ENCODE measurements at regions not wholly inside any gene's neighbourhood (a gene's known extent, or its start where the extent isn't known, plus 50 kb on each side); places are given as distances from the start of the nearest gene placed in this dataset.

DNA sequence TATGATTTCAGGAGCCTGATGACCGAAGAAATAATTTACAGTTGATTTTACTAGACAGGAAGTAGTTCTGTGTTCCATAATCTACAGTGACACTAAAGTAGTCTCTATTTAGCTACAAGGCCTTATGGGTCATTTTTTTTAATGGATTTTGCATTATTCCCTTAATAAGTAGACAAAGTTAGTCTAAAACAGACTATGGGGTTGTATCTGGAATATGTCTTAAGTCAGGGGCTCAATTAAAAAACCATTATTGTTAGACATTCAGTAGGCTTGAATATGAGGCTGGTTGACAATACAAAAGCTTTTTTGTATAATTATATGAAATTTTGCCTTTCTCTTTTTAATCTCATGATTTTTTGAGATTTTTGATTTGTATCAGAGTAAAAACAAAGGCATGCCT is 820.0 kb upstream of the SEMA6D start:
- TF ChIP-seq, protein P1, sequence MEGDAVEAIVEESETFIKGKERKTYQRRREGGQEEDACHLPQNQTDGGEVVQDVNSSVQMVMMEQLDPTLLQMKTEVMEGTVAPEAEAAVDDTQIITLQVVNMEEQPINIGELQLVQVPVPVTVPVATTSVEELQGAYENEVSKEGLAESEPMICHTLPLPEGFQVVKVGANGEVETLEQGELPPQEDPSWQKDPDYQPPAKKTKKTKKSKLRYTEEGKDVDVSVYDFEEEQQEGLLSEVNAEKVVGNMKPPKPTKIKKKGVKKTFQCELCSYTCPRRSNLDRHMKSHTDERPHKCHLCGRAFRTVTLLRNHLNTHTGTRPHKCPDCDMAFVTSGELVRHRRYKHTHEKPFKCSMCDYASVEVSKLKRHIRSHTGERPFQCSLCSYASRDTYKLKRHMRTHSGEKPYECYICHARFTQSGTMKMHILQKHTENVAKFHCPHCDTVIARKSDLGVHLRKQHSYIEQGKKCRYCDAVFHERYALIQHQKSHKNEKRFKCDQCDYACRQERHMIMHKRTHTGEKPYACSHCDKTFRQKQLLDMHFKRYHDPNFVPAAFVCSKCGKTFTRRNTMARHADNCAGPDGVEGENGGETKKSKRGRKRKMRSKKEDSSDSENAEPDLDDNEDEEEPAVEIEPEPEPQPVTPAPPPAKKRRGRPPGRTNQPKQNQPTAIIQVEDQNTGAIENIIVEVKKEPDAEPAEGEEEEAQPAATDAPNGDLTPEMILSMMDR (IDR thresholded peaks at IDR 0.05), result no peak
- no peak for TF ChIP-seq EZH2 (IDR thresholded peaks at IDR 0.05; ENCODE audit: borderline replicate concordance, insufficient read depth, low read depth, low read length, poor library complexity, severe bottlenecking)

Data from B cell (primary cell).